GM21825 (cell line): ENCODE measurements at regions not wholly inside any gene's neighbourhood (a gene's known extent, or its start where the extent isn't known, plus 50 kb on each side); places are given as distances from the start of the nearest gene placed in this dataset.
"Not testable (repeated sequence)": the region's sequence is repeated elsewhere in the genome, so short reads cannot be mapped to it uniquely, and the experiment has no call there.

Source experiments
- ATAC-seq: cut with Tn5 transposase; IDR thresholded peaks from one replicate; pipeline ENCODE4 v1.9.1; 2021; ENCODE audit warnings: mild to moderate bottlenecking, moderate library complexity; ENCODE audit not compliant: unreplicated experiment

GRCh38 chr21:15640113-15640512 lies 89.7 kb upstream of the USP25 start:
- ATAC-seq = not testable (repeated sequence)

- ATAC-seq = no peak
Measured at GRCh38 chr21:15644489-15644888, 85.3 kb upstream of the USP25 start.

GRCh38 chr21:15645830-15646229 lies 84.0 kb upstream of the USP25 start:
- no peak for ATAC-seq

DNA sequence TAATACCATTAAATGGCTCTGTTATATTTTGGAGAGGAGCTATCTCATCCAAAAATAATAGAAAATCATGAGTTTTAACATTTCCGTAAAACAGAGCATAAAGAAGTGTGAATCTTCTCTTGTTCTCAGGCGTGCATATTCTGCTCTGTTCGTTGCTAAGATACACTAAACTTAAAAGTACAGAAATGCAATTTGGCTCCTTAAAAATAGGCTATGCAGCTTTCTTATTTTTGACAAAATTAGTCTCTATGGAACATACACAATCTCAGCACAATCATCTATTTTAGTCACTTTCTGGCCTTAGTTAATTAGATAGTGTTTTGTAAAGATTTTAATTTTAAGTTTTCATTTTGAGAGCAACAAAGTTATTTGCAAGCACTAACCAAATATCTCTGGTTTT lies 79.0 kb upstream of the USP25 start:
- no peak for ATAC-seq

- no peak for ATAC-seq
Measured at GRCh38 chr21:15651172-15651571, 78.6 kb upstream of the USP25 start.

GRCh38 chr21:15653710-15654109 lies 76.1 kb upstream of the USP25 start:
- no peak for ATAC-seq

- no peak for ATAC-seq
Measured at GRCh38 chr21:15654171-15654570, 75.6 kb upstream of the USP25 start.

DNA sequence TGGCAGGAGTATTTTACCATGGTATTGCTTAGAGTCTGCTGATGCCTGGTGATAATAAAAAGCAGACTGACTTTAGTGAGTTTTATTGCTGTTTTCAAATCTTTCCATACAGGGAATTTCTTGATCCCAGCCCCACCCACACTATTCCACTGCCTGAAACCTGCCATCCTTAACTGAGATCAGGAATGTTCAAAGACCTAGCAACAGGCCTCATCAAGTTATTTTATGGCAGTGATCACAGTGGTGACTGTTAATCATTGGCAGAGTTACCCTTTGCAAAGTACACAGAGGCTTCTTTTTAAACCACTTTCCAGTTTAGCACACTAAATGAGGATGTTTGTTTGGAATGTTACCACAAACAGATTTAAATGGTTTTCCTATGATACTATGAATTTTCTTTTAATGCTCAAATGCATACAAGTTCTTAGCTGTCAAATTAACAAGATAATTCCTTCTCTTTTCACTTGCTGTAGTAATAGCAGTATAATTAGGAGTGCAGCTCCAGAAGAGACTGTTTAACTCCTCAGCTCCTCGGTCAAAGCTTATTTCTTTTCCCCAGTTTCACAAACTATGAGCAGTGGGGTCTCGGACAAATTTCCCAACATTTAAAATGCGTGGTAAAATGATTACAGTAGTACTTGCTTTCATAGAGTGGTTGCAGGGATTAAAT lies 69.9 kb upstream of the USP25 start:
- ATAC-seq = no peak

GRCh38 chr21:15660423-15660804 lies 69.4 kb upstream of the USP25 start:
- no peak for ATAC-seq

DNA sequence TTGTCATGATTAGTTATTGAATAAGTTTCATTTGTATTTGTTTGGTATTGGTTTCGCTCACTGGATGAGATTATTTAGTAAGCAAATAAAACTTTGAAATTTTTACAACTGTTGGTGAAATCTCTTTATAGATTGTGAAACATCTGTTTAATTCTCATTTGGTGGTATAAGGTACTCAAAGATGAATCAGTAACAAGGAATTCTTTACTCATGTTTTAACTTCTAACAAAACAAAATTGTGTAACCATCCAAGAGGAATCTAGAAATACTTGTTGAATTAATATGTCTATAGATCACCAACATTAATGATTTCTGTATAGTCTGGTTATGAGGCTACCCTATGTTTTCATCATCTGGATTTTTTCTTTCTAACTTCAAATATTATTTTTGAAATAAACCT lies 62.8 kb upstream of the USP25 start:
- ATAC-seq = no peak

- no peak for ATAC-seq
Measured at GRCh38 chr21:15667819-15668218, 62.0 kb upstream of the USP25 start.

DNA sequence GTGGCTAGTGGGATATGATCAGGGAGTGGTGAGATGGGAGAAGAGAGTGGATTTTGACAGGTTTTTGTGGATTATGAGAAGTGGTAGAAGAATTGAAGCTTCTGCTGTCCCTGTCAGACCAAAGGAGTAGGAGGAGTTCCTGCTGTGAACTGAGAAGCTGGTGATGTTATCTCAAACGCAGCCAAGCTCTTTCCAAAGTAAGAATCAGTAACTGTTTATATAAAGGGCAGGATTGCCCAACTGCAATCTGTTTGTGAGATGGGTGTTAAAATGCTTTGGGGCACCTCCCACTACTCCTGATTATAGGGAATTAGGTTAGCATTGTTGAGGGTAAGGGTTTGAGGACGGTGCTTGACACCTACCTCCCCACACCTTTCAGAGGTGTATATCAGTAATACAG lies 60.5 kb upstream of the USP25 start:
- no peak for ATAC-seq

- ATAC-seq = no peak
Measured at GRCh38 chr21:15671188-15671587, 58.6 kb upstream of the USP25 start.

- not testable (repeated sequence) for ATAC-seq
Measured at GRCh38 chr21:15672578-15672977, 57.2 kb upstream of the USP25 start.

GRCh38 chr21:15676935-15677334 lies 52.8 kb upstream of the USP25 start:
- ATAC-seq = no peak

DNA sequence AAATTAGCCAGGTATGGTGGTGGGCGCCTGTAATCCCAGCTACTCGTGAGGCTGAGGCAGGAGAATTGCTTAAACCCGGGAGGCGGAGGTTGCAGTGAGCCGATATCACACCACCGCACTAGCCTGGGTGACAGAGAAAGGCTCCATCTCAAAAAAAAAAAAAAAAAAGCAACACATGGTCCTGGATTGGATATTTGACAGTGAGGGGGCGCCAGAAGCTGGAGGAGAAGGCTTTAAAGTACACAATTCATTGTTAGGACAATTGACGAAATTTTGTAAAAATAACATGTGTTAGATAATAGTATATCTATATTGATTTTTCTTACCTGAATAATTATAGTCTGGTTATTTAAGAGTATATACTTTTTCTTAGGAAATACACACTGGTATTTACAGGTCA lies 50.2 kb upstream of the USP25 start:
- no peak for ATAC-seq
